ENCODE measurements at regions not wholly inside any gene's neighbourhood (a gene's known extent, or its start where the extent isn't known, plus 50 kb on each side); places are given as distances from the start of the nearest gene placed in this dataset.
"Not testable (repeated sequence)": the region's sequence is repeated elsewhere in the genome, so short reads cannot be mapped to it uniquely, and the experiment has no call there.

DNA sequence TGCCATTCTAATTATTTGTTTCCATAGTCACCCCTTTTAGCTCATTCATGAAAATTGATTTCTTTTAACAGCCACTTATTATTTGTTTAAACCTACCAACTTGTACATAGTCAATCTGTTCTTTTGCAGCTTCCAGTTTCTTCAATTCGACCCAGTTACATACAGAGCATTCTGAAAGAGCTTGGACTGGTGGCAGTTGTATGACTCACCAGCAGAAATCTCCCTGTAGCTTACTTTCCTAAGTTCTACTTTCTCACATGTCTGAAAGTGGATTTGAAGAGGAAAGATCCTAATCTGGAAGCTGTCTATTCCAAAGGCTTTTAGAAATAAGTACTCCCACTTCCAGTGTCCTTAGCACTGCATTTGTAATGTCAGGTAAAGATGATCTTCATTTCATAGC lies 447.9 kb downstream of the HTR1B start:
- FAIRE-seq (no peak), DNase-seq (ENCODE audit: insufficient read length, low spot score) (no peak)
- TF ChIP-seq SPI1 (IDR thresholded peaks at IDR 0.05; ENCODE audit: low read depth, low read length), result no peak
- TF ChIP-seq POU2F2 (IDR thresholded peaks at IDR 0.05; ENCODE audit: low read depth, low read length), result no peak
- TF ChIP-seq PAX5 (IDR thresholded peaks at IDR 0.05; ENCODE audit: insufficient read depth, low read length, severe bottlenecking), result no peak
- no peak for TF ChIP-seq POLR2A (IDR thresholded peaks at IDR 0.05; ENCODE audit: low read depth, low read length)
- TF ChIP-seq TAF1 (IDR thresholded peaks at IDR 0.05; ENCODE audit: low read depth, low read length), result no peak
- no peak for TF ChIP-seq POLR2AphosphoS5 (IDR thresholded peaks at IDR 0.05; ENCODE audit: low read depth, low read length)

- TF ChIP-seq POLR2AphosphoS5 (IDR thresholded peaks at IDR 0.05; ENCODE audit: low read depth, low read length) (no peak), POU2F2 (IDR thresholded peaks at IDR 0.05; ENCODE audit: low read depth, low read length) (no peak), POLR2A (IDR thresholded peaks at IDR 0.05; ENCODE audit: low read depth, low read length) (no peak), SPI1 (IDR thresholded peaks at IDR 0.05; ENCODE audit: low read depth, low read length) (no peak)
- FAIRE-seq (no peak), DNase-seq (ENCODE audit: insufficient read length, low spot score) (no peak)
Observed at GRCh38 chr6:77011929-77012545, 451.3 kb downstream of the HTR1B start.

DNA sequence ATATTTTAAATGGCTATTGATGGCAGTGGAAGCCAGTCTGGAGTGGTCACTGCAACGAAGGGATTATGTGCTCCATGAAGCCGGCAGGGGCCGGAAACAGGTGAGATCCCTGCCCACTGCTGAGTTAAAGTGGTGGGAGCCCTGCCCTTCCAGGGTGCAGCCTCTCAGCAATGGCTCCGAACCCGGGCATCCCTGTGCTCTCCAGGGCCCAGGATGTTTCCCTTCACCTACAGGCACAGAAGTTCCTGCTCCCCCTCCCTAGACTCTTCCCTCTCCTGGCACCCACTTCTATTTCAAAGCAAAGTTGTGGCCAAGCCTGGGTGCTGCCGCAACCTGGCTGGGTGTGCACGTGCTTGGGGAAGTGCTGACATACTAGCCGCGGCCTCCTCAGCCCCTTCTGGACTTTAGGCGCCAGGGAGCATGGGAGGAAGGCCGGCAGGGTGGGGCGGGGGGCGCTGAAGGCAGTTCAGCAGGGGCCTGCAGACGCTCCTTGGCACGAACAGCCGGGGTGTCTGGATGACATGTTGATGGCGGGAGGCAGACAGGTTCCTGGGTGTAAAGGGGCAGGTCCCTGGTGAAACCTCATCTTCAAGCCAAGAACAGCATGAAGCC lies 452.3 kb downstream of the HTR1B start:
- no peak for TF ChIP-seq TAF1 (IDR thresholded peaks at IDR 0.05; ENCODE audit: low read depth, low read length)
- no peak for TF ChIP-seq POLR2AphosphoS5 (IDR thresholded peaks at IDR 0.05; ENCODE audit: low read depth, low read length)
- no peak for TF ChIP-seq SPI1 (IDR thresholded peaks at IDR 0.05; ENCODE audit: low read depth, low read length)
- TF ChIP-seq POLR2A (IDR thresholded peaks at IDR 0.05; ENCODE audit: low read depth, low read length), result no peak
- TF ChIP-seq PAX5 (IDR thresholded peaks at IDR 0.05; ENCODE audit: insufficient read depth, low read length, severe bottlenecking), result no peak
- TF ChIP-seq POU2F2 (IDR thresholded peaks at IDR 0.05; ENCODE audit: low read depth, low read length), result no peak
- no peak for FAIRE-seq
- DNase-seq (ENCODE audit: insufficient read length, low spot score), result no peak

- TF ChIP-seq POU2F2 (IDR thresholded peaks at IDR 0.05; ENCODE audit: low read depth, low read length) (no peak), SPI1 (IDR thresholded peaks at IDR 0.05; ENCODE audit: low read depth, low read length) (no peak), PAX5 (IDR thresholded peaks at IDR 0.05; ENCODE audit: insufficient read depth, low read length, severe bottlenecking) (no peak), TAF1 (IDR thresholded peaks at IDR 0.05; ENCODE audit: low read depth, low read length) (no peak), POLR2AphosphoS5 (IDR thresholded peaks at IDR 0.05; ENCODE audit: low read depth, low read length) (no peak), POLR2A (IDR thresholded peaks at IDR 0.05; ENCODE audit: low read depth, low read length) (no peak)
- FAIRE-seq (no peak), DNase-seq (ENCODE audit: insufficient read length, low spot score) (no peak)
Observed at GRCh38 chr6:76992553-76992952, 470.7 kb downstream of the HTR1B start.

- no peak for TF ChIP-seq PAX5 (IDR thresholded peaks at IDR 0.05; ENCODE audit: insufficient read depth, low read length, severe bottlenecking)
- TF ChIP-seq SPI1 (IDR thresholded peaks at IDR 0.05; ENCODE audit: low read depth, low read length), result no peak
- DNase-seq (ENCODE audit: insufficient read length, low spot score), result no peak
- FAIRE-seq, result no peak
Observed at GRCh38 chr6:76984572-76984971, 478.7 kb downstream of the HTR1B start.

DNA sequence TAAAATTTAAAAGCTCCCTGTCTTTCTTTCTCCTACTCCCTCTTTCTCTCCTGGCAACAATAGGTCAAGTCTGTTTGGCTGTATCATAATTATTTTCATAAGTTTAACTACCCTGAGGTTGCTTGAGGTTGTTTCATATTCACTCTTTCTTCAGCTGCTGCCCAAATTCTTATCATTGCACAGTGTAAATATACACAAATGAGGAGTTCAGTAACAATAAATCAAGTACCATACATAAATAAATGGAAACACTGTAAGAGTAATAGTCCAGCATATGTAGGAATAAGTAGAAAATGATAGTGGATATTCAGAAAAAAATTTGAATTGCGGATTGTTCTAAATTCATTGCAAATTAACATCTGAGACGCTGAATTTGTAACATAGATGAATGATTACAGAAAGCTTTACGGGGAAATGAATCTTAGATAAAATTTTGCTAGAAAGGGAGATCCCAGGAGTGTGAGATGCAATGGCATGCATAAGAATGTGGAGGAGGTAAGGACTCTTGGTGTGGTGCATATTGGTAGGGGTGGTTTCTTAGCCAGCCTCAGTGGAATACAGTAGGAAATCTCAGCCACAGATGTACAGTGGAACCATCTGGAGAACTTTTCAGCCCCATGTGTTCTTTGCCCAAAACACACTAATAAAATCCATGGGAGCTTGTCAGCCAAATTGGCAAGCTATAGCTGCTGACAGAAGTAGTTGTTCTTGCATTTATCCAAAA lies 480.7 kb downstream of the HTR1B start:
- TF ChIP-seq PAX5 (IDR thresholded peaks at IDR 0.05; ENCODE audit: insufficient read depth, low read length, severe bottlenecking) (no peak), SPI1 (IDR thresholded peaks at IDR 0.05; ENCODE audit: low read depth, low read length) (no peak), POU2F2 (IDR thresholded peaks at IDR 0.05; ENCODE audit: low read depth, low read length) (no peak)
- DNase-seq (ENCODE audit: insufficient read length, low spot score), result no peak
- FAIRE-seq, result no peak

- no peak for FAIRE-seq
- no peak for TF ChIP-seq SPI1 (IDR thresholded peaks at IDR 0.05; ENCODE audit: low read depth, low read length)
- no peak for TF ChIP-seq POLR2AphosphoS5 (IDR thresholded peaks at IDR 0.05; ENCODE audit: low read depth, low read length)
- TF ChIP-seq PAX5 (IDR thresholded peaks at IDR 0.05; ENCODE audit: insufficient read depth, low read length, severe bottlenecking), result no peak
- TF ChIP-seq TAF1 (IDR thresholded peaks at IDR 0.05; ENCODE audit: low read depth, low read length), result no peak
- TF ChIP-seq POU2F2 (IDR thresholded peaks at IDR 0.05; ENCODE audit: low read depth, low read length), result no peak
- no peak for TF ChIP-seq POLR2A (IDR thresholded peaks at IDR 0.05; ENCODE audit: low read depth, low read length)
- DNase-seq (ENCODE audit: insufficient read length, low spot score), result no peak
Observed at GRCh38 chr6:76972474-76972873, 490.8 kb downstream of the HTR1B start.

GRCh38 chr6:76959177-76959576 lies 504.1 kb downstream of the HTR1B start:
- not testable (repeated sequence) for DNase-seq (ENCODE audit: insufficient read length, low spot score); FAIRE-seq

DNA sequence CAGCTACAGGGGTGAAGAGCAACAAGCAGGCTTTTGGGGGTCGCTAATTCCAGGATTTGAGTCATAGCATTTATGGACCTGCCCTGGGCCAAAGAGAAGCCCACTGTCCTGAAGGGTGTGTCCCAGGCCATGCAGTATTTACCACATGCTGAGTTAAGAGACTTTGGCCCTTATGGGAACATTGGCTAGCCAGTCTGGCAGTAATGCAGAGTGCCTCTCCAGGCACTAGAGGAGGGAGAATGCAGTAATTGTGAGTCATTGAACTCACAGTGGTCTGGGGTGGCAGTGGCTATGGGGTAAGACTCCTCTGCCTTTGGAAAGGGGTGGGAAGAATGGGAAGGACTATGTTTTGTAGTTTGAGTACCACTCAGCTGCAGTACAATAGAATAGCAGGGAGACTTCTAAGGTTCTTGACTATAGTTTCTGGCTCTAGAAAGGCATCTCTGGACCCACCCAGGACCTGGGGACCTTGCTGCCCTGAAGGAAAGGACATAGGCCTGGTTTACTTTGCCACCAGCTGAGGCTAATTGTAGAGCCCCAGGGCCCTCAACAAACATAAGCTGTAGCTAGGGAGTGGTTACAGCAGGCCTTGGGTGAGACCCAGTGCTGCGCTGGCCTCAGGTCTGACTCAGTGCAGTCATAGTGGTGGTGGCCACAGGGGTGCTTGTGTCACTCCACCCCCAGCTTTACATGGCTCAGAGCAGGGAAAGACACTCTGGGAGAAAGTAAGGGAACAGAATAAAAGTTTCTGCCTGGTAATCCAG lies 520.9 kb downstream of the HTR1B start:
- DNase-seq (ENCODE audit: insufficient read length, low spot score) (no peak), FAIRE-seq (no peak)
- no peak for TF ChIP-seq POLR2A (IDR thresholded peaks at IDR 0.05; ENCODE audit: low read depth, low read length)
- no peak for TF ChIP-seq POU2F2 (IDR thresholded peaks at IDR 0.05; ENCODE audit: low read depth, low read length)
- TF ChIP-seq POLR2AphosphoS5 (IDR thresholded peaks at IDR 0.05; ENCODE audit: low read depth, low read length), result no peak
- no peak for TF ChIP-seq PAX5 (IDR thresholded peaks at IDR 0.05; ENCODE audit: insufficient read depth, low read length, severe bottlenecking)

DNA sequence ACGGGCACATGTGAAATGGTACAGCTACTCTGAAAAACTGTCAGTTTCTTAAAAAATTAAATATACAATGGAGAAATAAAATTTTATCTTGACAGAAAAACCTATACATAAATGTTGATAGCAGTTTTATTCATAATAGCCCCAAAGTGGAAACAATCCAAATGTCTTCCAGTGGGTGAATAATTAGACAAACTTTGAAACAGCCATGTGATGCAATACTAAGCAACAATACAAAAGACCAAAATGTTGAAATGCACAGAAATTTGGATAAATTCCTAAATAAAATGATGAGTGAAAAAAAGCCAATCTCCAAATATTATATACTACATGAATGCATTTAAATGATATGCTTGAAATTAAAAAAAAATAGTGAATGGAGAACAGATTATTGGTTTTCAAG lies 523.1 kb downstream of the HTR1B start:
- DNase-seq (ENCODE audit: insufficient read length, low spot score) (no peak), FAIRE-seq (no peak)
- no peak for TF ChIP-seq POLR2A (IDR thresholded peaks at IDR 0.05; ENCODE audit: low read depth, low read length)

Data from GM12891 (cell line).